HG03442 (cell line): ENCODE measurements at regions not wholly inside any gene's neighbourhood (a gene's known extent, or its start where the extent isn't known, plus 50 kb on each side); places are given as distances from the start of the nearest gene placed in this dataset.

Experiments used
- ATAC-seq: cut with Tn5 transposase; IDR thresholded peaks from one replicate; pipeline ENCODE4 v1.9.1; 2021; ENCODE audit warnings: mild to moderate bottlenecking, moderate library complexity; ENCODE audit not compliant: unreplicated experiment

- ATAC-seq = no peak
These were observed 419.4 kb downstream of the CENPC start for GRCh38 chr4:67125636-67126514.

- no peak for ATAC-seq
These were observed 420.6 kb downstream of the CENPC start for GRCh38 chr4:67124716-67125115.

DNA sequence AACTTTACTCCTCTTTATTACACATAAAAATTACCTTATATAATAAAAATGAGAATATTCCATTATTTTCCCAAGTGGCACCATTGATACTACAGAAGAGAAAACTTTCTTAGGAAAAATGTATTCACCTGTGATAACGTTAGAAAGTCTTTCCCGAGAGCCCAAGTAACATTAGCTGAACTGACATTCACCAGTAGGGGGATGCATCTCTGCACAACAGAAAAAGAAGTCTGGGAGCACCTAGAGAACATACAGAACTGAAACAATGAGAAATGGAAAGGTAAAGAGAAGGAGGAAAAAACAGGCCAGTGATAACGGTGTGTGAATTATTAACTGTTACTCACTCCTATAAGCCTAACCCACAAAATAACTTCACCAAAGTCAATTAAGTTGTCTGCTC lies 423.3 kb downstream of the CENPC start:
- ATAC-seq = no peak

DNA sequence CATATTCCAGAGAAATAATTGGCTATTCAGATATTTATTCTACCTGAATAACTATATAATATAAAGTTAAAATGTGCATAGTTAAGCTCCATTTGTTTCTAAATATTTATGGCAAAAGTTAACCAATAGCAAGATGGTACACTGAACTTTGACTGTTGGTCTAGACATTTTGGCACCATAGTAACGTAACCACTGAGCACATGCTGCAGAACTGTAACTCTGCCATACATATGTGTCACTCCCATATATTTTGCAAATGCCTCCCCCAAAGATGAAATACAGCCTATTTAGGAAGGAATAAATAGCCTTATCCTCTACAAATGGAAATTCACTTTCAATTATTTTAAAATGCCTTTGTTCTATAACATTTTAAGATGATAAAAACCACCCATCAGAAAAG lies 424.9 kb downstream of the CENPC start:
- no peak for ATAC-seq

DNA sequence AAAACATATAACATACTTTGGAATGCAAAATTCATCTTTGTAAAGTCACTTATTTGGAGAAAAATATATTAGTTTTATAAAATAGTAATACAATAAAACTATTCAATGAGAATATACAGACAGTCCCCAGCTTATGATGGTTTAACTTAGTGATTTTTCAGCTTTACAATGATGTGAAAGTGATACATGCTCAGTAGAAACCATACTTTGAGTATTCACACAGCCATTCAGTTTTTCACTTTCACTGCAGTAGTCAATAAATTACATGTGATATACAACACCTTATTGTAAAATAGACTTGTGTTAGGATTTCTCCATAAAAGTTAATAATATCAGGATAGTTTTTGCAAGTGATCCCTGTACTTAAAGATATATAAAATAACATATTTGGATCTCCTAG lies 436.0 kb downstream of the CENPC start:
- no peak for ATAC-seq

- no peak for ATAC-seq
These were observed 438.3 kb downstream of the CENPC start for GRCh38 chr4:67106861-67107460.

DNA sequence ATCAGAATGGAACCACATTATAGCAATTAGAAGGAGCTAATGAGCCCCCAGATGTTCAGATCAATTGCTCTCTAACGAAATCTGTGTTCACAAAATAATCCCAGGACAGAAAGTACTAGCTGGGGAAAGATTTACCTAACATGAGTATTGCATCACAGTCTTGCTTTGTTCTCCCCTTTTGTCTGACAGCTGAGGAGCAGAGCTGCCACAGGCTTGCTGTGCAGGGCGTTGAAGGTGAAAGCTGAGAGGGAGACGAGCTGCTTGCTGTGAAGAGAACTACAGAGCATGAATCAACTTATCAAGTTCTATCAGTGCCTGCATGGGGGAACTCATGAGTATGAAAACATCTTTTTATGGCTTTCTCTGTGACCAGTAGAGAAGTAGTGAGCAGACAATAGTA lies 441.2 kb downstream of the CENPC start:
- ATAC-seq = no peak

DNA sequence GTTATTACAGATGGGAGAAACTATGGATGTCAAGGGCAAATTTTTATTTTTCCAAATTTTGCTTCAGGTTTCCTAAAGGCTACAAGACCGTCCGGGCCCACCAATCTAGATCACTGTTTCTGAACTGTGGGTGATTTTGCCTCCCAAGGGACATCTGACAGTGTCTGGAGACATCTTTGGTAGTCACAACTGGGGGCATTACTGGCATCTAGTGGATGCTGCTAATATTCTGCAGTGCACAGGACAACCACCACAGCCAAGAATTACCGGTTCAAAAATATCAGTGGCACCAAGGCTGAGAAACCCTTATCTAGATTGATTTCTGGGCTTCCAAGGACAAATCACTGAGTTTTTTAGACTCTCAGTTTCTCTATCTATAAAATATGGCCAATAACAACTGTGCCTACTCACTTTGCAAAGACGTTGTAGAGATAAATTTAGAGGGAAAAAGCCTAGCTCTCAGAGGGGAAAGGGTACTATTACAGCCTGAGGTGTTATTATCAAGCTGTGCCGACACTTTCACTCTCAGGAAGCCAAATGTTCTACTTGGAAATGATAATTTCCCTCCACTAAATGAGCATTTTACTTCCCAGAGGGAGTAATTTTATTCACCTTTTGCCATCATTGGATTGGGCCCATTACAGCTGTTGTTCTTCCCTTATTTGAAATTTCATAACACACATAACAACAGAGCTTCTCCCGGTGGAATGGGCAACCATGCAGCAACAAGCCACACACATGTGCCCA lies 442.1 kb downstream of the CENPC start:
- ATAC-seq = no peak

DNA sequence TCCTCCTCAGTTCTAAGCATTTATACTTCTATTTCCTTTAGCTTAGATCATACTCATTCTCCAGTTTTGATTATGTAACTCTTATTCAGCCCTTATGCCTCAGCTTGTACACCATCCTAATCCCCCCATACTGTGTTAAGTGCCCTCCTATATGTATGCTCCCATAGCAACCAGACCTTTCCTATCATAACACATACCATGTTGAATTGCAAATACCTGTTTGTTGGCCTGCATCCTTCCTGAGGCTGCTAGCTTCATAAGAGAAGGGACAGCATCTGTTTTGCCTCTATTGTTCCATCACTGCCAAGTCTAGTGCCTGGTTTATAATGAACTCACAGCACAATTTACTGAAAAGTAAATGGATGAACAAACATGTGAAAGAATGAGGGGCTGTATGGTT lies 443.7 kb downstream of the CENPC start:
- no peak for ATAC-seq

- no peak for ATAC-seq
These were observed 453.0 kb downstream of the CENPC start for GRCh38 chr4:67092351-67092750.

GRCh38 chr4:67091673-67092072 lies 453.6 kb downstream of the CENPC start:
- no peak for ATAC-seq

DNA sequence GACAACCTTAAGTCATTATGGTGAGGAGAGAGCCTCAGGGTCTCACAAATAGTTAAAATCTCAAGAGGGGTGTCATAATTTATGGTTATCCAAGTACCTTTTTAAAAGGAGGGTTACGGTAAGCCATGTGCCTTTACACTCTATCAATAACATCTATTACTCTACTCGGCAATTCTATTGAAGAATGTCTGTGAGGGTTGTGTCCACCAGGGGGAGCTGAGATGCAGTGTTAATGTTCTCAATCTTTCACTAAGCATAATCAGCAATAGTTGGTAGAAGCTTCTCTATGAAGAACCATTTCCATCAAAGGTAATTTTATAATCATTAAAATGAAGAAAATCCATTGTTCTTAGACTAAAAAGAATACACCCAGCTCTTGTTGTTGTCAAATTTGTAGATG lies 457.4 kb downstream of the CENPC start:
- peak; percentile 91 for ATAC-seq

DNA sequence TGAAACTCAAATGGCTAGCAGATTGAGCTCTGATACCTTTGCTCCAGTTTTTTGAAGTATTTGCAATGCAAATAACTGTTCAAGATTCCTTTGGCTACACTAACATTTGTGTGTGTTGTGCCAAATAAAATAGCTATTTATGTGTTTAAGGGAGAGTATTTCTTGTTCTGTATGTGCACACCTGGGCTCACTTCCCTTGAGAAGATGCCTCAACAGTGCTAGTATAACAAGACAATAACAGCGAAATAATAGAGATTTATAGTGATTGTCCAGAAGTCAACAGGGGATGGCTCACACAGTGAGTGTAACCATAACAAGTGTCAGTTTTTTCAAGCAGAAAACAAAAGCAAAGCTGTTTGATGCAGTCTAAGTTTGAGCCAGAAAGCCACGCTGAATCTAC lies 460.5 kb downstream of the CENPC start:
- ATAC-seq = no peak

- ATAC-seq = no peak
These were observed 461.8 kb downstream of the CENPC start for GRCh38 chr4:67083496-67083895.

- no peak for ATAC-seq
These were observed 462.6 kb downstream of the CENPC start for GRCh38 chr4:67082746-67083145.

- no peak for ATAC-seq
These were observed 465.2 kb downstream of the CENPC start for GRCh38 chr4:67080046-67080557.

DNA sequence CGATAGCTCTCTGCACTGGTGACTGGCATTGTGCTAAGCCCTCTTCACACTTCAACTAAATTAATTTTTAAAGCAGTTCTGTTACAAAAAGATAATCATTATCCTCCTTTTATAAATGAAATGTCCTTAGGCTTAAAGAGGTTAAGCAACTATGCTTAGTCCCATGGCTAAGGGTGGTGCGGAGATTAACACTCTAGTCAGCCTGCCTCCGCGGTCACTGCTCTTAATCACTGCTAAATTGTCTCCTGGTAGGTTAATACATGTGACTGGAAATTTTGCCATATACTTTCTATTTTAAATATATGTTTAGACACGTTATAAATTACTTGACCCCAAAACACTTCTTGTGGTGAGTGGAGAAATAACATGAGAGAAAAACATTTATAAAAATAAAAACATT lies 473.7 kb downstream of the CENPC start:
- ATAC-seq = no peak

GRCh38 chr4:67055319-67055718 lies 490.0 kb downstream of the CENPC start:
- ATAC-seq = no peak

DNA sequence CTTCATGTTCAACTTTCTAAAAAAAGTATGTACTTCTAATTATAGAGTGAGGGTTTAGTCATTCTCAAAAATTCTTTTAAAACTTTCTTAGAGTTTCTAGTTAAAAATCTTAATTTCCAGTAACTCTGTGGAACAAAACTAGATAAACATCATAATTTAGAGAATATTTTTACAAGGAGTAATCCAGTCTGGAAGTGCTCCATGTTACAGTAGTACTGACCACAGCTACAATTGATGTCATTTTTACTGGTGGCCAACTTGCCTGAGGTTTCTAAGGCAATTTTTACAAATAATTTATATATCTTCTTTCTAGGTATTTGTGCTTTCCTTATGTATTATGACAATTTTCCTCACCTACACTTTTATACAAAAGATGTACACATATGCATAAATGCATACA lies 490.4 kb downstream of the CENPC start:
- no peak for ATAC-seq

DNA sequence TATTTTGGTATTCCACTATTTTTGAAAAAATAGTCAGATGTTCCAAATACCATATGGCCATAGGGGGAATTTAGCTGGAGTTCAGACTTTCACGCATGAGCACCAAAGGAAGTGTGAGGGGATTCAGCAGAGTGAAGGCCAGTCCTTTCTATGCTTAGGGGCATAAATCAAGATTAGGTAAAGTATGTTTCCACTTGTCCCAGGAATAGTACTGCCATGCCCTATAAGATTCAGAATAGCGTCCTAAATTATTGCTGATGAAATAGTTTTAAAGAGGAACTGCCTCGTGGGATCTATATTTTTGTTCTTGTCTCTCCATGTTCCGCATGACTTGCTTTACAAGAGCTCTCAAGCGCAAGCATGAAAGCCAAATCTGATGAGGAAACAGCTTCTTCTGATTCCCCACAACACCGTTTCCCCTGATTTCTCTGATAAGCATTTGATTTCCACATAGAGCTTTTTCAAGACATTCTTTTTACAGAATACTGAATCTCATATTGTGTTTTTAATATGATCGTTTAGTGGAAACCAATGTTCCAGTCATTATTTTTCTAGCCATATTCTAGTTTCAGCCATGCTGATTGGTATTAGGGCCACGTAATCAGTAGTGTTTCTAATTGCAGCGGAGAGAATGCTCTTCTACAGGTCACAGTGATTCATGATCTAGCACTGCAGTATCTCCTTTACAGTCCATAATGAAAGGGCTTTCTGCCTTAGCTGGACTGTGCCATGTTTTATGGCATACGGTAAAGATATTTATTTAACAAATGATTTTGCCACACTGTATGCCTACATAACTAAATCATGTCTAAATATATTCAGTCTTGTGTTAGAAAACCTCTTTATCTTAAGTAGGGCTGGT lies 492.3 kb downstream of the CENPC start:
- no peak for ATAC-seq
